GM18873 (cell line): ENCODE measurements at regions not wholly inside any gene's neighbourhood (a gene's known extent, or its start where the extent isn't known, plus 50 kb on each side); places are given as distances from the start of the nearest gene placed in this dataset.

Experiments
- ATAC-seq: cut with Tn5 transposase; IDR thresholded peaks from one replicate; pipeline ENCODE4 v1.9.1; 2021; ENCODE audit warnings: mild to moderate bottlenecking, moderate library complexity, moderate number of reproducible peaks; ENCODE audit not compliant: unreplicated experiment, low FRiP score

DNA sequence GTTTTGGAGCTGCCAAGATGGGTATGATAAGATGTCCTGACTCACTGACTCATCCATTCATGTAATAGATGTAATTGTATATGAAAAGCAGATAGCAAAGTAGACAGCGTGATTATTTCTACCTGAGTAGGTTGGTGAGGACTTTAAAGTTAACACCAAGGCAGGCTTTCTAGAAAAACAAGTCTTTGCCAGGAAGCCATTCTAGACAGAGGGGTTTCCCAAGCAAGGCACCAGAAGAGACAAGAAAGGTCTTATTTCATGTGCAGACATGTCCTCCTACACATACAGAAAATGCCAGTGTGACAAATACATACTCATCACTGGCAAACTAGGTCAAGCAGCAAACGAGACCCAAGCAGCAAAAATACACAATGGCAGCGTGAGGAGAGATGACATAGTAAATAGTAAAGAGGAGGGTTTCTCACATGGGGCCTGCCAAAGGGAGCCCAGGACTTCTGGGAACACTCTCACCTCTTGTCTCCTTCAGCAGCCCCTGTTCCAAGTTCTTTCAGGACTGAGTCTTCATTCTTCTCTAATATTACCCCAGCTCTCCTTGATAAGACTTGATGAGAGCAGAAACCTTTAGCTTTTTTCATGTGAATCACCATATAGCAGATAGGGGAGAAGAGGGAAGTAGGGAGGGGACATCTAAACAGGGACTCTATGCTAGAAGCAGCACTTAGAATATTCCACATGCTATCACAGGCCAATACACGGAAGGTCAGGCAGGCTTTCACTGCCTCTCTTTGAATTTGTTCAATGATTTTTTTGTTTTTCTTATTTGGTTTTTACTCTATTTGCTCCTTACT, 114.6 kb upstream of the ATP1B1 start:
- no peak for ATAC-seq

DNA sequence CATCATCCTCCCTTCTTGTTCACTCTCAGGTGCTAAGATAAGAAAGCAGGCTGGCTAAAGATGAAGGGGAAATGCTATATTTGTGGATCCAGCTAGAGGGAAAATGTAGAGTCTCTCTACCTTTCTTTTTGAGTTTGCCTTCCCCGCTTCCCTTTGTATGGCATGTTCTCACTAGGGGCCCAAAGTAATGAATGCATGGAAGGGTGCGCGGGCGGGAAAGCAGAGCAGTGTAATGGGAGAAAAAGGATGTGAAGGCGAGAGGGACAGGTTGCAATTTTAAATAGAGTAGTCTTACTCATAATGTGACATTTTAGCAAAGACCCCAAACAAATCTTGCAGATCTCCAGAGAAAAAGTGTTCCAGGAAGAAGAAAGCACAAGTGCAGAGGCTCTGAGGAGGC, 105.1 kb upstream of the ATP1B1 start:
- no peak for ATAC-seq

DNA sequence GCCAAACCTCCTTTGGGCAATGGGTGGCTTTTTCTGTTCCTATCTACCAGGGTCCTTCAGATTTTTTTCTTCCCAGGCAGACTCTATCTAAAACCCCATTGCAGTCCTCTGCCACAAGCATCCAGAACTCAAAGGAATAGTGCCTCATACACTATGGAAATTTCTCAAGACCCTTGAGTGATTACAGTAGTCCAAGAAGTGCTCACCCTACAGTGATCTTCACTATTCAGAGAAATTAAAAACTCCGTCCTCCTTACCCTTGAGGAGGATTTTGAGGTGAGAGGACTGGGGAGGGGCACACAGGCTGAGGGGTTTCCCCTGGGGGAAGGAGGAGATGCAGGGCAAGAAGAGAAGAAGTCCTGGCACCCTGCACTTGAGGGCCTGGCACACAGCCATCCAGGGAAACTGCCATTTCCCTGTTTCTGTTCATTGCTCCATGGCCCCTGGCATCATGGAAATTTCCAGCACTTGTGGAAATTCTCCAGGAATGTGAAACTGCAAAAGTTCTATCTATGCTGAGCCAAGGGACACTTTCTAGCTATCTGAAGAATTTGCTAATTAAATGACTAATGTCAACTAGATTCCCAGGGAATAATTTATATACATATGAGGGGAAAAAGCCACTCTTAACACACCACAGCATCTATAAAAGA, 102.5 kb upstream of the ATP1B1 start:
- ATAC-seq = no peak

- no peak for ATAC-seq
These were observed 100.7 kb upstream of the ATP1B1 start for GRCh38 chr1:169005776-169006175.

- peak; percentile 42 for ATAC-seq
These were observed 96.8 kb upstream of the ATP1B1 start for GRCh38 chr1:169009666-169010065.

DNA sequence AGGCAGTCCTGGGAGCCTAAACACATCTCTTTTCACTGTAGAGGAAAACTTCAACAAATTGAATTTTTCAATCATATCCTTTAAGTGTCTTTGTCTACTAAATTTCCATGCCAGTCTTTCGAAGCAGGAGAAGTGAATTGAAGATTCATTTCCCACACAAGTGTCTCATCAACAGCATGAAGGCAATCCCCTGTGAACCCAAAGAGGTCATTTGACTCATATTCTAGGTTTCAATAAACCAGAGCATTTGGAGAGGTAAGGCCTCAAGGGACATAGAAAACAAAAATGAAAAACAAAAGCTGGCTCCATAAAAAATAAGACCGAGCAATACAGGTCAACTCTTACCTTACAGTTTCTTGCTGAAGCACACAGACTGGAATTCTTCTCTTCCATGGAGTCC, 94.1 kb upstream of the ATP1B1 start:
- ATAC-seq = peak; percentile 69

DNA sequence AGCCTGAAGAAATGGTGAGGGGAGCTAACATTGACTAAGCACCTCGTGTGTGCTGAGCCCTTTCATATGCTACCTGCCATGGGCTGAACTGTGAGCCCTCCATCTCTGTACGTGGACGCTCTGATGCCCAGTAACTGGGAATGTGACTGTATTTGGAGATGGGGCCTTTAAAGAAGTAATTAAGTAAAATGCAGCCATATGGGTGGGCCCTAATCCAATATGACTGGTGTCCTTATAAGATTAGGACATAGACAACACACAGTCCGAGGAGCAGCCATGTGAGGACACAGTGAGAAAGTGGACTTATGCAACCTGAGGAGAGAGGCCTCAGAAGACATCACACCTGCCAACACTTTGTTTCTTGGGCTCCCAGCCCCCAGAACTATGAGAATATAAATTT, 92.7 kb upstream of the ATP1B1 start:
- ATAC-seq = no peak

GRCh38 chr1:169015464-169015863, 91.0 kb upstream of the ATP1B1 start:
- no peak for ATAC-seq

DNA sequence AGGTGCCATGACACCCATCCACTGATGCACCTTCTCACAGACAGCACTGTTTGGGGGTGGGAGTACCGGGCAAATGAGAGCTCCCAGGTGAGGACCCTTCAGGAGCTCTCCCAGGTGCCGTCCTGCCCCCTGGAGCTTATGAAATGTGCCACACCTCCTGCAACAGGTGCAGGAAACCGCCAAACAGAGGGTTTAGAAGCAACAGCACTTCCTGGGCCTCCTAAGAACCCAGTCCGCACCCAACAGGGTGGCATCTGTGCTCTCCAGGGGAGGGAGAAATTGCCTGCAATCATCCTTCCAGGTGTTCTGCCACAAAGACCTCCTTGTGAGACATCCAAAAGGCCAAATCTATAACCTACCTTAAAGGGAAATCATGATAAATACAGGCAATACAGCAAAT, 87.7 kb upstream of the ATP1B1 start:
- ATAC-seq = no peak

GRCh38 chr1:169019419-169020058, 87.0 kb upstream of the ATP1B1 start:
- no peak for ATAC-seq

DNA sequence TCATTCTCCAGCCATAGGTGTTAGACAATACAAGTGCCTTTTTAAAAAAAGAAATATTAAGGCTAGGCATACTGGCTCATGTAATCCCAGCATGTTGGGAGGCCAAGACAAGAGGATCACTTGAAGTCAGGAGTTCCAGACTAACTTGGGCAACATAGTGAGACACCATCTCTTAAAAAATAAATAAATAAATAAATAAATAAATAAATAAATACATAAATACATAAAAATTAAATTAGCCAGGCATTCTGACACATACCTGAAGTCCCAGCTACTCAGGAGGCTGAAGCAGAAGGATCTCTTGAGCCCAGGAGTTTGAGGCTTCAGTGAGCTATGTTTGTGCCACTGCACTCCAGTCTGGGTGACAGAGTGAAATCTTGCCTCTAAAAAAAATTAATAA, 85.8 kb upstream of the ATP1B1 start:
- no peak for ATAC-seq

DNA sequence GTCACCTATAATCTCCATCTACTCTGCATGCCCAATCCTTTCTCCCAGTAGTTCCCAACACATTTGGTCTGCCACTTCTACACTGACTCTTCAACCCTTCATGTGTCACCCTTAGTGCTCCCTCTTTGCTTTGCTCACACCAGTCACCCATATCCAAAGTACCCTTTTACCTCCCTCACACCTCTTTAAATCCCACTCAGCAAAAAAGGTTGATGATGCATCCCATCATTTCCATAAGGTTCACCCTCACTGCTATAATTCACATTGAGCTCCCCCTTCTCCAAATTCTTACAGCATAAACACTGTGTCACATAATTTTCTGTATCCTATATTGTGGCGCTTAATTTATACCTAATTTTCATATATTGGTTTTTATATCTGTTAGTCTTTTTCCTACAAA, 83.8 kb upstream of the ATP1B1 start:
- ATAC-seq = no peak

- no peak for ATAC-seq
These were observed 82.2 kb upstream of the ATP1B1 start for GRCh38 chr1:169024255-169024654.

DNA sequence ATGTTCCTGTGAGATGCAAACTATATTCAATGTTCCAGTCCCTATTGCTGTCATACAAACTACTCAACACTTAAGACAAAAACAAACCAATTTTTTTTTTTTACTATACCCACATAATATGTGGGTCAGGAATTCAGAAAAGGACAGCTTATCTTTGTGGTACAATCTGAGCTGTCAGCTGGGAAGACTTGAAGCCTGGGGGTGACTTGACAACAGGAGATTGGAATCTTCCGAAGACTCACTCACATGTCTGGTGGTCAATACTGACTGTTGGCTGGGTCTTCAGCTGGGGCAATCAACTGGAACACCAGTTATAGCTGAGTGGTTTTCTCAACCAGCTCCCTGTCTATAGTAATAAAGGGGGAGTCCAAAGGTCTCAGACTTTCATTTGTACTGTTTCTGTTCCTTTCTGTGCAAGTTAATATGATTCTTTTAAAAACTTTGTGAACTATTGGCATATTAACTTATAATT, 81.7 kb upstream of the ATP1B1 start:
- peak; percentile 95 for ATAC-seq

- no peak for ATAC-seq
These were observed 81.1 kb upstream of the ATP1B1 start for GRCh38 chr1:169025412-169025811.

- no peak for ATAC-seq
These were observed 78.7 kb upstream of the ATP1B1 start for GRCh38 chr1:169027607-169028320.

GRCh38 chr1:169031566-169032224, 74.8 kb upstream of the ATP1B1 start:
- ATAC-seq = no peak

GRCh38 chr1:169041366-169041765, 65.1 kb upstream of the ATP1B1 start:
- ATAC-seq = no peak

DNA sequence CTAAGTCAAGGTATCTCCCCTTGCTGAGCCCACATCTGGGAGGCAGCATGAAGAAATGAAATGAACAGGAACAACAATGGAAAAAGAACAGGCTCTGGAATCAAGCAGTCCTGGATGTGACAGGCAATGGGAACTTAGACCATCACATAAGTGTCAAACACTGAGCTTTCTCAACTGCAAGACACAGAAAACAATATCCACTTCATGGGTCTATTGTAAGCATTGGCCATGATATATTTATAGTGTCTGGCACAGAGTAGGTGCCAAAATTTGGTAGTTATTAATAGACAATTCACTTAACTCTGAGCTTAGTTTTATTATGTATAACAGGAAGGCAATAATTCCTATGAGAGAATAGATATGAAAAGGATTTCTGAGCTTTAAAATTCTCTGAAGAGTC, 64.1 kb upstream of the ATP1B1 start:
- ATAC-seq = no peak

- ATAC-seq = no peak
These were observed 62.7 kb upstream of the ATP1B1 start for GRCh38 chr1:169043823-169044222.
